ENCODE measurements at regions not wholly inside any gene's neighbourhood (a gene's known extent, or its start where the extent isn't known, plus 50 kb on each side); places are given as distances from the start of the nearest gene placed in this dataset.

DNA sequence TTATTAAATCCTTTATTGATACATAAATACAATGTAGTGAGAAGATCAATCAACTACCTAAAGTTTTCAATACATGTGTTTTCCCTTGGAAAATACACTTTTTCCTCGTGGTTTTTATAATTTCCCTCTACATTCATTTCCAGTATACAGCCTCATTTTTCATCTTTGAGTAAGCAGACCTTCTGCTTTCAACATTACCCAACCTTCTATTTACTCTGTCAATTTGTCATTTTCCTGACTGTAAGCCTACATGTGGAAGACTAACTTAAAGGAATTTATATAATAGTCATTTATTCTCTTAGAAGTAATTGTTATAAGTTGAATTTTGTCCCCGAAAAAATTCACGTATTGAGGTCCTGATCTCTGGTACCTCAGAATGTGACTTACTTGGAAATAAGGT is 594.0 kb downstream of the NUP35 start:
- TF ChIP-seq, protein P1, sequence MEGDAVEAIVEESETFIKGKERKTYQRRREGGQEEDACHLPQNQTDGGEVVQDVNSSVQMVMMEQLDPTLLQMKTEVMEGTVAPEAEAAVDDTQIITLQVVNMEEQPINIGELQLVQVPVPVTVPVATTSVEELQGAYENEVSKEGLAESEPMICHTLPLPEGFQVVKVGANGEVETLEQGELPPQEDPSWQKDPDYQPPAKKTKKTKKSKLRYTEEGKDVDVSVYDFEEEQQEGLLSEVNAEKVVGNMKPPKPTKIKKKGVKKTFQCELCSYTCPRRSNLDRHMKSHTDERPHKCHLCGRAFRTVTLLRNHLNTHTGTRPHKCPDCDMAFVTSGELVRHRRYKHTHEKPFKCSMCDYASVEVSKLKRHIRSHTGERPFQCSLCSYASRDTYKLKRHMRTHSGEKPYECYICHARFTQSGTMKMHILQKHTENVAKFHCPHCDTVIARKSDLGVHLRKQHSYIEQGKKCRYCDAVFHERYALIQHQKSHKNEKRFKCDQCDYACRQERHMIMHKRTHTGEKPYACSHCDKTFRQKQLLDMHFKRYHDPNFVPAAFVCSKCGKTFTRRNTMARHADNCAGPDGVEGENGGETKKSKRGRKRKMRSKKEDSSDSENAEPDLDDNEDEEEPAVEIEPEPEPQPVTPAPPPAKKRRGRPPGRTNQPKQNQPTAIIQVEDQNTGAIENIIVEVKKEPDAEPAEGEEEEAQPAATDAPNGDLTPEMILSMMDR (IDR thresholded peaks at IDR 0.05; ENCODE audit: low read depth, low read length), result no peak
- DNase-seq (ENCODE audit: low read depth, low spot score), result no peak
- in situ Hi-C loops (cut with HindIII; ENCODE audit: low sequenced_read_pairs), result no loop called here
- no peak overlapping the region for H3K4me3 ChIP-seq (ENCODE audit: low read depth, low read length)

DNA sequence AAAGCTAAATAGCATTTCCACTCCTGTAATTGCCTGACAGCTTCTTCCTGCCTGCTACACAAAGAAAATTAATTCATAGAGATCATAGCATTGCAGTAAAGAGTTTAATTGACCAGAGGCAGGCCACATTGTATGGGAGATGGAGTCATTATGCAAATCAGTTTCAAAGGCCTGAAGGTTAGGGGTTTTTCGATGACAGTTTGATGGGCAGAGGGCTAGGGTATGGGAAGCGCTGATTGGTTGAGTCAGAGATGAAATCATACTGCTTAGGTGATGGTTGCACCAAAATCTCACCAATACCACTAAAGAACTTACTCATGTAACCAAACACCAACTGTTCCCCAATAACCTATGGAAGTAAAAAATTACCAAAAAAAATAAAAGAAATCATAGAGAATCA is 599.0 kb downstream of the NUP35 start:
- no peak for DNase-seq (ENCODE audit: low read depth, low spot score)
- in situ Hi-C loops (cut with HindIII; ENCODE audit: low sequenced_read_pairs), result no loop called here
- TF ChIP-seq, protein P1 (IDR thresholded peaks at IDR 0.05; ENCODE audit: low read depth, low read length), result no peak
- no peak overlapping the region for H3K4me3 ChIP-seq (ENCODE audit: low read depth, low read length)

DNA sequence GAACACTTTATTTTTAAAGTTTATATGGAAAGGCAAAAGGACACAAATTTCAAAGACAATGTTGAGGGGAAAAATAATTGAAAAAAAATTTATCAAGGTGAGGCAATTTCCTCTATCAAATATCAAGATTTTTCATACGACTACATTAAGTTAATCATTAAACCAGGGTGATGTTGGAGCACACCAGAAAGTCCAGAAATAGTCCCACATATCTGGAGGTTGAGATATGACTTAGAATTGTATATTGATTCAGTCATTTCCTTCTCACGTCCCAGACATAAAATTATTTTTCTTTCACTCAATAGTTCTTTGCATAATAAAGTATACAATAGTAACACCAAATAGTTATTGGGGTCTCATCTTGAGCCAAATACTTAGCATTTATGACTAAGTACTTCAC is 605.1 kb downstream of the NUP35 start:
- no peak for DNase-seq (ENCODE audit: low read depth, low spot score)
- H3K4me3 ChIP-seq (ENCODE audit: low read depth, low read length), result no peak overlapping the region
- in situ Hi-C loops (cut with HindIII; ENCODE audit: low sequenced_read_pairs), result no loop called here
- TF ChIP-seq, protein P1 (IDR thresholded peaks at IDR 0.05; ENCODE audit: low read depth, low read length), result no peak

DNA sequence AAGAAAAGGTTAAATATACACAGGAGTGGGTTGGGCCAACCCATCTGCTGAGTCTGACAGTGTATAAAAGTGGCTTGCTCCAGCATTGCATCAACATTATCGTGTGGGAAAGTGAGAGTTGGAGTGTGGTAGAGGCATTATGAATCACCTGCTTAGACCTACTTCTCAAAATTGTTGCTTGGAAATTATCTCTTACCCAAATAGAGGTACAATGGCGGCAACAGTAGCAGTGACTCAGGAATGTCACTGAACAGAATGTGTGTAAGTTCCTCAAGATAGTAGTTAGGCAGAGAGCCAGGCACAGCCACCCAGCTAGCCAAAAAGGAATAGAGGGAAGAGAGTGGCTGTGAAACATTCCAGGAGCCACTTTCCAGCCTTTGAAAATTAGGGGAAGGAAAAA is 616.0 kb downstream of the NUP35 start:
- no peak overlapping the region for H3K4me3 ChIP-seq (ENCODE audit: low read depth, low read length)
- in situ Hi-C loops (cut with HindIII; ENCODE audit: low sequenced_read_pairs), result no loop called here
- TF ChIP-seq, protein P1 (IDR thresholded peaks at IDR 0.05; ENCODE audit: low read depth, low read length), result no peak
- no peak for DNase-seq (ENCODE audit: low read depth, low spot score)

- TF ChIP-seq, protein P1 (IDR thresholded peaks at IDR 0.05; ENCODE audit: low read depth, low read length), result no peak
- no peak overlapping the region for H3K4me3 ChIP-seq (ENCODE audit: low read depth, low read length)
- no peak for DNase-seq (ENCODE audit: low read depth, low spot score)
- in situ Hi-C loops (cut with HindIII; ENCODE audit: low sequenced_read_pairs), result no loop called here
Observed at GRCh38 chr2:183752571-183752970, 628.3 kb downstream of the NUP35 start.

GRCh38 chr2:183759033-183759432 is 634.8 kb downstream of the NUP35 start:
- DNase-seq (ENCODE audit: low read depth, low spot score), result no peak
- TF ChIP-seq, protein P1 (IDR thresholded peaks at IDR 0.05; ENCODE audit: low read depth, low read length), result no peak
- no peak overlapping the region for H3K4me3 ChIP-seq (ENCODE audit: low read depth, low read length)
- in situ Hi-C loops (cut with HindIII; ENCODE audit: low sequenced_read_pairs), result no loop called here

- DNase-seq (ENCODE audit: low read depth, low spot score), result no peak
- TF ChIP-seq, protein P1 (IDR thresholded peaks at IDR 0.05; ENCODE audit: low read depth, low read length), result no peak
- H3K4me3 ChIP-seq (ENCODE audit: low read depth, low read length), result no peak overlapping the region
- in situ Hi-C loops (cut with HindIII; ENCODE audit: low sequenced_read_pairs), result no loop called here
Observed at GRCh38 chr2:183773775-183774174, 649.5 kb downstream of the NUP35 start.
